ENCODE measurements at regions not wholly inside any gene's neighbourhood (a gene's known extent, or its start where the extent isn't known, plus 50 kb on each side); places are given as distances from the start of the nearest gene placed in this dataset.

- TF ChIP-seq CTCF (IDR thresholded peaks at IDR 0.05) (no peak), POLR2A (IDR thresholded peaks at IDR 0.05) (no peak)
These were observed 1400.0 kb downstream of the CDY2B start for GRCh38 chrY:16480031-16480430.

Data from testis (tissue), 2 donors.